HG03469 (cell line): ENCODE measurements at regions not wholly inside any gene's neighbourhood (a gene's known extent, or its start where the extent isn't known, plus 50 kb on each side); places are given as distances from the start of the nearest gene placed in this dataset.

Experiments
- ATAC-seq: cut with Tn5 transposase; IDR thresholded peaks from one replicate; pipeline ENCODE4 v1.9.1; 2021; ENCODE audit warnings: mild to moderate bottlenecking, moderate library complexity, moderate number of reproducible peaks; ENCODE audit not compliant: unreplicated experiment

DNA sequence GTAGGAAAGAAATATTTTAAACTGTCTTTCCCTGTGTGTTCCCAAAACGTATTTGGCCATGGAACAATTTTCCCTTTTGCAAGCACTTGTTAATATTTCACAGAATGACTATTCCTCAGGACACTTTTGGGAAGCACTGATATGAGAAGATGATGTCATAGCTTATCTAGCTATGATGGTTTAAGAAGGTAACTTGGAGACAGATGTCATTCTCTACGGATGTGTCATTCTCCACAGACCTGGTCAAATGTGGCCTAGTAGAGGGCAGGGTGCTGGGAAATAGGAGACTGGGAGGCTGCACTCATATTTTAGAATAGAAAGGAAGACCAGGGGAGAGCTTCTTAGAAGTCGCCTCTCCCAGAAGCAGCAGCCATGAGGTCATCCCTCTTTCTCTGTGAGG lies 220.7 kb upstream of the GLI3 start:
- no peak for ATAC-seq

DNA sequence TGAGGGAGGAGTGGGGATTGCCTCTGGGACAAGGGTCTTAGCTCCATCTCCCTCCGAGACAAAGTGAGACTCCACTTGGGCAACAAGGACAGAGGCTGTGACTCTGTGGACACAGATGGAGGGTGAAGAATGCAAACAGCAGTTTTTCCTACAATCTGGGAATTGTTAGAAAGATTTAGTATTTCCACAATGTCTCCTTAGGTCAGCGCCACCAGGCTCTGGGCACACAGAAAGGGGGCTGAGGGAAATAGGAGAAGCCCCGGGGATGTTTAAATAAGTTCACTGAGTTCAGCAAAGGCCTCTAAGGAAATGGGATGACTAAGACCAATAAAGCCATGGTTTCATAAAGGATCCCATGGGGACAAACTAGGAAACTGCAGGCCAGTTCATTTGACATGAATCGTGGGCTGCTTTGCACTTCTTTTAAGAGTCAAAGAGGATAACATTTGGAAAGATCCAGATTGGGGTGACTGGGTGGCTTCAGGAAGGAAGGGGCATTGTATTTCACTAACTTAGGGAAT lies 219.8 kb upstream of the GLI3 start:
- no peak for ATAC-seq

DNA sequence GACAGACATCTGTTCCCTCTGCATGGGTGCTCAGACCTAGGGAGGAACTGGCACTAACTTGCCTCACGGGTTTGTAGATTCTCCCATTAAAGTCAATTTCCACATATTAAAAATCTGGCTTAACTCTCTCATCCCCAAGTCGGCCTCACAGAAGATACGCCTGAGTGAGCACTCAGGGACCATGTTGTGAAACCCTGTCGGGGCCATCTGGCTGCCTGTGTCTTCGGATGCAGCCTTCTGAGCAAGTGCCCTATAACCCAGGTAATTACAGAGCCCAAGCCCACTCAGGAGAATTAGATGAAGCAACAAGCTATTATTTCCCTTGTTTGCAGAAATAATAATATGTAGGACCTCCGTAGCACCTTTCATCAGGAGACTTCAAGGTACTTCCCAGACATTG lies 219.3 kb upstream of the GLI3 start:
- ATAC-seq = no peak

- no peak for ATAC-seq
Measured at GRCh38 chr7:42453931-42454361, 216.9 kb upstream of the GLI3 start.

DNA sequence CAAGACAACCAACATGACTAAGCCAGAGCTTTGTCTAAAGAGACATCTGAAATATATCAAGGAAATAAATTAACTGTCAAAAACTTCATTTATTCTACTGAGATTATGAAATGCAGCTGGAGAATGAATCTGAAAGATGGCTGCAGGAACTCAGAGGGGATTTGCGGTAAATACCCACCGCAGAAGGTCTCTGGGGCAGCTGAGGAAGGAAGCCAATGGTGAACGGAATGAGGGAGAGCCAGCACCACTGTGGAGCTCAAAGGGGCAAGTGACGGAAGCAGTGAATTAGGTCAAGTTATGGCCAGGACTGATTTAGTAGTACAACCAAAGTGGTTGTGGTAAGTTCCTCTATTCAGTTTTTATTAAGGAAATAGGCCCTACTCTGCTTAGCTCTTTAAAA lies 215.3 kb upstream of the GLI3 start:
- no peak for ATAC-seq

- no peak for ATAC-seq
Measured at GRCh38 chr7:42449431-42449830, 212.4 kb upstream of the GLI3 start.

DNA sequence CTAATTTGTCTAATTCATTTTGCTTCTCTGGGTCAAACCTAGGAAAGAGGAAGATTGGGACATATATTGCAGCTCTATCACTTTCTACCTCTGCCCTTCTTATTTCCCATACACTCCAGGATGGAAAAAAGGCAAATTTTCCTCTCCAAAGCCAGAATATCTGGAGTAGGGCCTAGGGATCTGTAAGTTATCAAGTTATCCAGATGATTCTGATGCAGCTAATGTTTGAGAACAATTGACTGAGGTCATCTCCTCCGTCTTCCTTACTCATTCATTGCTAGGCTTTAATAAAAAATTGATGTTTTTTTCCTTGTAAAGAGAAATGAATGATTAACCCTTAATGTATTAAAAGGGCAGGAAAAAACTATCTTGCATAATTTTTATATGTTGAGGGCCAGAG lies 211.9 kb upstream of the GLI3 start:
- ATAC-seq = no peak

- no peak for ATAC-seq
Measured at GRCh38 chr7:42445691-42446090, 208.7 kb upstream of the GLI3 start.

- ATAC-seq = no peak
Measured at GRCh38 chr7:42440951-42441350, 203.9 kb upstream of the GLI3 start.

GRCh38 chr7:42432644-42433043 lies 195.6 kb upstream of the GLI3 start:
- no peak for ATAC-seq

DNA sequence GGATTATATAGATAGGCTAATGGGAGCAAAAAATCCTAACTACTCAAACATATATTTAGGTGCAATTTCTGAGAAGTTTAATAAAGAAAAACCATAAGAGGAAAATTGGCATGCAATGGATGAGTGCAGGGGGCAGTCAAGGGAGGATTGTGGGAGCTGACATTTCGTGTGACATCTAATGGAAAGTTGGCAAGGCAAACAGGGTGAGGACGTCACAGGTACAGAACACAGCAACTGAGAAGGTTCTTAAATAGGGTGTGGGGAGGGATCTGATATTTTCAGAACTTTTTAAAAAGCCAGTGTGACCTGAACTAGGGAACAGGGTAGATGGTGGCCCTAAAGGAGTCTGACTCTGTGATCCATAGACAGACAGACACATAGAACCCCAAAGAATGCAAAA lies 194.9 kb upstream of the GLI3 start:
- ATAC-seq = no peak

GRCh38 chr7:42429339-42429738 lies 192.3 kb upstream of the GLI3 start:
- ATAC-seq = no peak

DNA sequence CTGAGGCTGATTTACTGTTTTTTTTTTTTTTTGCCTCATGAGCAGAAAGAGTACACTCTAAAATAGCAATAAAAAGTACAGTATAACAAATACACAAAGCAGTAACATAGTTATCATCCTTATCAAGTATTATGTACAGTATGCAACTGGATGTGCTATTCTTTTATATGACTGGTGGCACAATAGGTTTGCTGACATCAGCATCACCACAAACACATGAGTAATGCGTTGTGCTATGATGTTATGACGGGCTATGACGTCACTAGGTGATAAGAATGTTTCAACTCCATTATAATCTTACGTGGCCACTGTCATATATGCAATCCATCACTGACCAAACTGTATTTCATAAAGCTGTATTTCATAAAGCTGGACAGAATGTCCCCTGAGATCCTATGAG lies 189.2 kb upstream of the GLI3 start:
- no peak for ATAC-seq

- ATAC-seq = no peak
Measured at GRCh38 chr7:42414941-42415505, 178.0 kb upstream of the GLI3 start.

GRCh38 chr7:42414028-42414427 lies 177.0 kb upstream of the GLI3 start:
- ATAC-seq = no peak

GRCh38 chr7:42409296-42409695 lies 172.3 kb upstream of the GLI3 start:
- no peak for ATAC-seq

- no peak for ATAC-seq
Measured at GRCh38 chr7:42407833-42408232, 170.8 kb upstream of the GLI3 start.

DNA sequence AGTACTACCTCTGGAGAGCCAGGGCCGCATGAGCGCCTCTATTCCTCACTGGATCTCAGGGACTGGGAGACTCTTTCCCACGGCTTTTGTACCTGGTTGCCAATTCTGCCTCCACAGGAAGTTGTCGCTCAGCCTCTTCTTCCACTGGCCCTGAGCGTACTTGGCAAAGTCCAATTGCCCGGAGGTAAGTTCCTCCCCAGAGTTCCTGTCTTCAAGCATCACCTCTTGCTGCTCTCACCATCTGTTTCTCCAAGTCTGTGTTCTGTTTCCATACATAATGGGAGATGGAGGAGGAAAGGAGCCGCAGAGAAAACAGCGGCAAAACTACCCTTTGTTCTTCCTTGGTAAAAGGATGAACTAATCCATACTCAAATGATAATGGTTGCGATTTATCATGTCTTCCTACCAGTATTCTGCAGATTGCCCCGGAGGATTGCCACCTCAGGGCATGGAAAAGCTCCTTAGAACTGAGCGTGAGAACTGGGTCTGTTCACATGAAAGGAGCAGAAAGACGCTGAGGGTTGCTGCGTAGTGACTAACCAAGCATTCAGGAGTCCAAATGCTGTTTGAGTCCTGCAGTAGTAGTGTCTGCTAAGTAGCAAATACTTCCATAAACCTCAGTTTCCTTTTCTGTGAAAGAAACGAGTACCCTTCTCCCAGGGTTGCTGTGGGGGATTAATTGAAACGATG lies 170.2 kb upstream of the GLI3 start:
- ATAC-seq = no peak

GRCh38 chr7:42406358-42406757 lies 169.3 kb upstream of the GLI3 start:
- ATAC-seq = no peak

DNA sequence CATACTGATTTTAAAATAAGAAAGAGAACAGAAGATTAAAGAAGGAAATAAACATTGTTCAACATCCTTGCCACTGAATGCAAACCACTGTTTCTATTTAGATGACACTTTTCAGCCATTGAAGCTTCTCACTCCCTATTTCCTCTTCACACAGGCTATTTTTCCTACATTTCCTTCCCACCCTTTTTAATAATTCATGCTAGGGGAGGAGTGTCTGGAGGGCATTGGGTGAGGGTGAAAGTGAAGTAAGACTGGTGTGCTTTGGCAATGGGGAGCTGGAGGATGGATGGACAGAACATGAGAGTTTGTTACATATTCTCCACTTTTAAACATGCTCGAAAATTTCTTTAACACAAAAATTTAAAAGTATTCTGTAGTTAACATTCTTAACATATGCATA lies 168.8 kb upstream of the GLI3 start:
- no peak for ATAC-seq

GRCh38 chr7:42403831-42404230 lies 166.8 kb upstream of the GLI3 start:
- no peak for ATAC-seq

- no peak for ATAC-seq
Measured at GRCh38 chr7:42400961-42401360, 164.0 kb upstream of the GLI3 start.
